Iris pigment epithelial cell (primary cell): ENCODE measurements at regions not wholly inside any gene's neighbourhood (a gene's known extent, or its start where the extent isn't known, plus 50 kb on each side); places are given as distances from the start of the nearest gene placed in this dataset.
"Not testable (repeated sequence)": the region's sequence is repeated elsewhere in the genome, so short reads cannot be mapped to it uniquely, and the experiment has no call there.

Source experiments
- DNase-seq: peaks from one replicate; pipeline ENCODE4 v3.0.0-alpha.2; 2011; ENCODE audit warnings: low read depth

GRCh38 chr1:233790121-233790520 is 114.4 kb upstream of the SLC35F3 start:
- no peak for DNase-seq

GRCh38 chr1:233790662-233791371 is 113.7 kb upstream of the SLC35F3 start:
- DNase-seq = peak; percentile 64

GRCh38 chr1:233791372-233791703 is 113.1 kb upstream of the SLC35F3 start:
- no peak for DNase-seq

- DNase-seq = no peak
Observed at GRCh38 chr1:233791721-233792120, 112.8 kb upstream of the SLC35F3 start.

GRCh38 chr1:233794863-233795262 is 109.6 kb upstream of the SLC35F3 start:
- DNase-seq = no peak

- no peak for DNase-seq
Observed at GRCh38 chr1:233796146-233796783, 108.2 kb upstream of the SLC35F3 start.

- DNase-seq = no peak
Observed at GRCh38 chr1:233802611-233803010, 101.9 kb upstream of the SLC35F3 start.

GRCh38 chr1:233805786-233806185 is 98.7 kb upstream of the SLC35F3 start:
- no peak for DNase-seq

- DNase-seq = no peak
Observed at GRCh38 chr1:233815357-233815756, 89.1 kb upstream of the SLC35F3 start.

GRCh38 chr1:233815865-233816264 is 88.6 kb upstream of the SLC35F3 start:
- DNase-seq = no peak

GRCh38 chr1:233816348-233816747 is 88.1 kb upstream of the SLC35F3 start:
- DNase-seq = no peak

GRCh38 chr1:233819042-233819441 is 85.4 kb upstream of the SLC35F3 start:
- DNase-seq = no peak

GRCh38 chr1:233824179-233824578 is 80.3 kb upstream of the SLC35F3 start:
- DNase-seq = not testable (repeated sequence)

GRCh38 chr1:233827937-233828336 is 76.5 kb upstream of the SLC35F3 start:
- not testable (repeated sequence) for DNase-seq

GRCh38 chr1:233828480-233828879 is 76.0 kb upstream of the SLC35F3 start:
- DNase-seq = no peak

- DNase-seq = no peak
Observed at GRCh38 chr1:233834609-233835008, 69.9 kb upstream of the SLC35F3 start.

- DNase-seq = not testable (repeated sequence)
Observed at GRCh38 chr1:233838207-233838606, 66.3 kb upstream of the SLC35F3 start.

GRCh38 chr1:233843525-233844204 is 60.8 kb upstream of the SLC35F3 start:
- peak; percentile 19 for DNase-seq

- DNase-seq = no peak
Observed at GRCh38 chr1:233844275-233844674, 60.2 kb upstream of the SLC35F3 start.

GRCh38 chr1:233844692-233845091 is 59.8 kb upstream of the SLC35F3 start:
- no peak for DNase-seq
